ENCODE measurements at regions not wholly inside any gene's neighbourhood (a gene's known extent, or its start where the extent isn't known, plus 50 kb on each side); places are given as distances from the start of the nearest gene placed in this dataset.

- TF ChIP-seq, protein P1, sequence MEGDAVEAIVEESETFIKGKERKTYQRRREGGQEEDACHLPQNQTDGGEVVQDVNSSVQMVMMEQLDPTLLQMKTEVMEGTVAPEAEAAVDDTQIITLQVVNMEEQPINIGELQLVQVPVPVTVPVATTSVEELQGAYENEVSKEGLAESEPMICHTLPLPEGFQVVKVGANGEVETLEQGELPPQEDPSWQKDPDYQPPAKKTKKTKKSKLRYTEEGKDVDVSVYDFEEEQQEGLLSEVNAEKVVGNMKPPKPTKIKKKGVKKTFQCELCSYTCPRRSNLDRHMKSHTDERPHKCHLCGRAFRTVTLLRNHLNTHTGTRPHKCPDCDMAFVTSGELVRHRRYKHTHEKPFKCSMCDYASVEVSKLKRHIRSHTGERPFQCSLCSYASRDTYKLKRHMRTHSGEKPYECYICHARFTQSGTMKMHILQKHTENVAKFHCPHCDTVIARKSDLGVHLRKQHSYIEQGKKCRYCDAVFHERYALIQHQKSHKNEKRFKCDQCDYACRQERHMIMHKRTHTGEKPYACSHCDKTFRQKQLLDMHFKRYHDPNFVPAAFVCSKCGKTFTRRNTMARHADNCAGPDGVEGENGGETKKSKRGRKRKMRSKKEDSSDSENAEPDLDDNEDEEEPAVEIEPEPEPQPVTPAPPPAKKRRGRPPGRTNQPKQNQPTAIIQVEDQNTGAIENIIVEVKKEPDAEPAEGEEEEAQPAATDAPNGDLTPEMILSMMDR (IDR thresholded peaks at IDR 0.05): no peak
- no peak for TF ChIP-seq POLR2A (IDR thresholded peaks at IDR 0.05)
These were observed 215.9 kb upstream of the RBFOX1 start for GRCh38 chr16:7116734-7117133.
